ENCODE measurements at regions not wholly inside any gene's neighbourhood (a gene's known extent, or its start where the extent isn't known, plus 50 kb on each side); places are given as distances from the start of the nearest gene placed in this dataset.

GRCh38 chr19:30074741-30075715 lies 133.0 kb downstream of the URI1 start:
- Histone ChIP-seq H3K9me3 (ENCODE audit: insufficient read depth in 2 of 2, low read depth in 1 of 2, low read length in 1 of 2) (no peaks in the 10 kb centered on the region), H2BK20ac (ENCODE audit: low read length) (no peak overlapping the region), H2BK120ac (replicated peaks; ENCODE audit: low read depth, low read length) (no peak overlapping the region), H4K91ac (replicated peaks; ENCODE audit: insufficient read length, low read length) (no peak overlapping the region), H4K8ac (ENCODE audit: extremely low read depth, insufficient read depth, low read length) (no peak overlapping the region), H3K79me1 (ENCODE audit: low read depth, low read length) (no peaks in the 10 kb centered on the region), H3K9ac (replicated peaks in 1 of 4; ENCODE audit: extremely low read depth in 1 of 4, low read depth in 3 of 4, low read length in 3 of 4) (no peak overlapping the region), H2AK5ac (ENCODE audit: low read depth, low read length) (no peak overlapping the region), H3K36me3 (ENCODE audit: control insufficient read depth in 2 of 4, insufficient read depth in 4 of 4, low read length in 3 of 4) (no peaks in the 10 kb centered on the region), H4K20me1 (replicated peaks in 1 of 2; ENCODE audit: control insufficient read depth in 1 of 2, insufficient read depth in 2 of 2, low read length in 2 of 2) (no peaks in the 10 kb centered on the region), H3K4ac (replicated peaks; ENCODE audit: insufficient read length, low read depth, low read length) (no peak overlapping the region), H2BK5ac (ENCODE audit: low read depth, low read length) (no peak overlapping the region), H3K4me3 (ENCODE audit: extremely low read depth in 1 of 4, insufficient read depth in 2 of 4, low read depth in 3 of 4, low read length in 4 of 4) (no peak overlapping the region), H3K27ac (ENCODE audit: low read depth, low read length) (no peak overlapping the region), H3K4me1 (replicated peaks in 1 of 4; ENCODE audit: control insufficient read depth in 3 of 4, insufficient read depth in 4 of 4, low read length in 3 of 4) (no peaks in the 10 kb centered on the region; a peak in 1 of 7 replicates), H3K27me3 (replicated peaks in 1 of 4; ENCODE audit: control insufficient read depth in 3 of 4, extremely low read depth in 1 of 4, insufficient read depth in 3 of 4, low read length in 3 of 4) (no peaks in the 10 kb centered on the region; a peak in 1 of 7 replicates), H3K79me2 (ENCODE audit: control insufficient read depth in 1 of 2, insufficient read depth in 2 of 2, low read length in 2 of 2) (no peaks in the 10 kb centered on the region), H3K23me2 (ENCODE audit: low read depth, low read length) (no peaks in the 10 kb centered on the region), H3K14ac (ENCODE audit: insufficient read length) (no peak overlapping the region), H4K5ac (ENCODE audit: insufficient read length, low read depth, low read length) (no peak overlapping the region), H3K18ac (ENCODE audit: extremely low read depth, low read length) (no peak overlapping the region), H2BK15ac (ENCODE audit: low read length) (0 out of 2 replicates have a peak overlapping the region, but pooled peaks have one; percentile 18), H3K4me2 (ENCODE audit: insufficient read depth in 1 of 2, low read depth in 2 of 2, low read length in 2 of 2) (no peak overlapping the region), H3K23ac (ENCODE audit: insufficient read length) (no peak overlapping the region), H2BK12ac (ENCODE audit: low read depth, low read length) (no peak overlapping the region), H2AFZ (ENCODE audit: low read length) (no peak overlapping the region), H3K56ac (replicated peaks; ENCODE audit: insufficient read length, low read depth, low read length) (no peak overlapping the region)
- TF ChIP-seq MAFK (IDR thresholded peaks at IDR 0.05; ENCODE audit: low read depth, low read length) (peak; percentile 52; the same call in 1 of the 2 replicates), HDAC6 (IDR thresholded peaks at IDR 0.05; ENCODE audit: low read depth, low read length) (no peak), KDM5A (IDR thresholded peaks at IDR 0.05; ENCODE audit: low read length) (no peak)
- DNase-seq (ENCODE audit: low read depth in 1 of 2, low spot score in 2 of 2) (no peak), FAIRE-seq (no peak)
- 96% methylated on average over 10 of the region's 12 CpGs; no CpG with 5 or more reads in 1 of the 2 experiments for WGBS, 2 experiments (ENCODE audit: extremely low coverage in 1 of 2, insufficient coverage in 1 of 2, insufficient read length in 1 of 2, insufficient replicate concordance in 2 of 2, low coverage in 1 of 2, low lambda C conversion rate in 2 of 2, missing lambda C conversion rate in 1 of 2)
- CTCF ChIA-PET (ENCODE audit: partially characterized antibody) = interaction anchor here (1.6 kb wide), 1 partner anchor 10 kb away, joined by 4 read pairs; no protein-coding TSS in a partner anchor
- POLR2A ChIA-PET (ENCODE audit: partially characterized antibody) = no interaction called here

Data from H1 (cell line).